ENCODE measurements at regions not wholly inside any gene's neighbourhood (a gene's known extent, or its start where the extent isn't known, plus 50 kb on each side); places are given as distances from the start of the nearest gene placed in this dataset.

DNA sequence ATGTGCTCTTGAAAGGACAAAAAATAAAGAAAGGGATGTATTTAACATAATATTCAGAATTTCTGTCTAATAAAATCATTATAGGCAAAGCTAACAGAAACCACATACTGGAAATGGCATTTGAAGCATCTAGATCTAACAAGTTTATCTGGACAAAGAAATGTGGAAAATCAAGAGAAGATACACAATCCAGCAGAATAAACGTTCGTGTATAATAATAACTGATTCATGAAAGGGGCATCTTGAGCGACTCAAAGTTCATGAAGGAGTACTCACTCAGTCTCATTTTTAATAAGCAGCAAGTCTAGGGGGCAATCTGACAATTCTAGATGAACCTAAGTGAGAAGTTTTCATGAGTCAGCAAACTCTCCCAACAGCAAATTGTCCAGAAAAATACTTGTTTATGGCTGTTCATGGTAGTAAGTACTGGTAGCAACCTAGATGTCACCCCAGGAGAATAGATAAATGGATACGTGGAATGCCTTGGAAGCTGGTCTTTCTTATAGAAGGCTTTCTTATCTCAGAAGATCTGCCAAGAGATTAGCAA is 541.8 kb downstream of the INHBA start:
- no peak for DNase-seq

DNA sequence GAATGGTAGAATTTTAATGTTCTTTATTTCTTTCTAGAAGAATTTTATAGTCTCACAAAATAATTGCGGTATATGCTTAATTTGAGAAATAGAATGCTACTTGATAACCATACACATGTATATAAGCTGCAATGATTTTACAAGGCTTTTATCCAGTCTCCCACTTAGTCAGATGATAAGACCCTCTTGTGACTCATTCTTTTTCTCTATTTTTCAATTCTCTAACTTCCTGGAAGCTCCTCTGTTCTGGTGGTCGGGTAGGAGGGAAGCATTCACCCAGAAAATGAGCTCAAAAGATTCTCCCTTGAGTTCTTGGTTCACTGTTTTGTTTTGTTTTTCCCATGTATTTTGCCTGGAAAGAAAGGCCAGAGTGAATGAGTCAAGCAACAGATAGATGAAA is 546.6 kb downstream of the INHBA start:
- DNase-seq: no peak

DNA sequence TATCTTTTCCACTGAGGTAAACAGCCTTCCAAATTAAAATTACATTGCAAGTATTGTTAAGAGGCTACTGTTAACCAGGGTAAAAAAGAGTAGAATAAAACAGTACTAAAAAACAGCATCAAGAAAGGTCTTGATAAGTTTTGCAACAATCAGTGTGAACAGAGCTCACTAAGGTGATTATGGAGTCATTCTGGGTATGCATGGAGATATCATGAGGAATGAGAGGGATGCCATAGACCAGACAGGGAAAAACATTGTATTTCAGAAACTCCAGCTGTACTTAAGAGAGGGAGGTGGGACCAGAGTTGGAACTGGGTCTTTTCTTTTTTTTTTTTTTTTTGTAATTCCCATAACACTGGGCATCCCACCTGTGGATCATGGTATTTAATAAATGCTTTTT is 549.6 kb downstream of the INHBA start:
- DNase-seq: no peak

DNA sequence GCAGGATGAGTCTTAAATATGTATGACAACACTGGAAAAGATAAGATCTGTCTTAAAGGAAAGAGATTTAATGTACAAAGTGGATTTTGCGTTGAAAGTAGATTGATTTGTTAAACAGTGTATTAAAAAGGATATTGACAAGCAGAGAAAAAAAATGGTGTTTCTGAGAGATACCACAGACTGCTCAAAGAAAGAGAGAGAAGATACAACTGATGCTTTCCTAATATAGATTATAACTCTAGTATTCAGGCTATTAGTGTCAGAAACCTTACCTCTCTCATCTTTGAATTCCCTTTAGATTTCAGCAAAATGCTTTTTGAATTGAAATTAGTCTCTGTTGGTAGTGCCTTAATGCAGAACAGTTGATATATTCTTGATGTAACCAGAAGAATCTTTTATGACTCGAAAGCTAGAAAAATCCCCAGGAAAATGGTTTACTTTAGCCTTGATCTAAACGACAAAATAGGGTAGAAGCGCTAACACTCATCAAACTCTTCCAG is 550.7 kb downstream of the INHBA start:
- DNase-seq: no peak

DNA sequence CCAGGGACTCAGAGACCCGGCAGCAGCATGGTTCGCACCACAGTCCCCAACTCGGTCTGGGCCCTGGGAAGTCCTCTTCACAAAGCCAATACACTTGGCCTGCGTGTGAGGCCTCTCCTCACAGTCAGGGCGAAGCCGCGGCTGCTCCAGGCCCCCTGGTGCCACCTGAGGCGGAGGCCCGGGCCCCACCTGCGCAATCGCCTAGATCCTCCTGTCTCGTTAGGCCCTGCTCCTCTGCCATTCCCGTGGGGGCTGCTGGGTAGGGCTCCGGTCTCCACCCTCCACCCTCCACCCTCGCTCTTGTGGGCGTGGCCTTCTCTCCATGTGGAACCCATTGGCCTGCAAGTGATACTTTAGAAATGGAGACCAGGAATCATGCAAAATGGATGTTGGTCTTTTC is 553.3 kb downstream of the INHBA start:
- DNase-seq: no peak

DNA sequence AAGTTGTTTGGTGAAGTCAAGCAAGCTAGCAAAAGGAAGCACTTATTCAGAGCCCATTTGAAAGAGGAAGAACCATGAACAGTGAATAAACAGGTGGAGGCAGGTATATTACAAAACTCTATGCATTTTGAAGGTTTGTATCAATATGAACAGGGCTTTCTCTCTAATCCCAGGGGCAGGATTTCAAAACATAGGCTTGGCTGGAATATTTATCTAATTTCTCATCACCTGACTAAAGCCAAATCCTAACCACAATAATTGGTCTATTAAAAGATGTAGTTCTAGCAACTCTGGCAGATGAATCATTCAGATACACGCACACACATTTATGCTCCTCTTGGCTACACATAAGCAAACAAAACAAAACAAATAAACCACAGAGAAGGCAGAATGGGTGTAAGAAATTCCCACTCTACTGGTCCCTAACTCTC is 554.4 kb downstream of the INHBA start:
- DNase-seq: no peak

DNA sequence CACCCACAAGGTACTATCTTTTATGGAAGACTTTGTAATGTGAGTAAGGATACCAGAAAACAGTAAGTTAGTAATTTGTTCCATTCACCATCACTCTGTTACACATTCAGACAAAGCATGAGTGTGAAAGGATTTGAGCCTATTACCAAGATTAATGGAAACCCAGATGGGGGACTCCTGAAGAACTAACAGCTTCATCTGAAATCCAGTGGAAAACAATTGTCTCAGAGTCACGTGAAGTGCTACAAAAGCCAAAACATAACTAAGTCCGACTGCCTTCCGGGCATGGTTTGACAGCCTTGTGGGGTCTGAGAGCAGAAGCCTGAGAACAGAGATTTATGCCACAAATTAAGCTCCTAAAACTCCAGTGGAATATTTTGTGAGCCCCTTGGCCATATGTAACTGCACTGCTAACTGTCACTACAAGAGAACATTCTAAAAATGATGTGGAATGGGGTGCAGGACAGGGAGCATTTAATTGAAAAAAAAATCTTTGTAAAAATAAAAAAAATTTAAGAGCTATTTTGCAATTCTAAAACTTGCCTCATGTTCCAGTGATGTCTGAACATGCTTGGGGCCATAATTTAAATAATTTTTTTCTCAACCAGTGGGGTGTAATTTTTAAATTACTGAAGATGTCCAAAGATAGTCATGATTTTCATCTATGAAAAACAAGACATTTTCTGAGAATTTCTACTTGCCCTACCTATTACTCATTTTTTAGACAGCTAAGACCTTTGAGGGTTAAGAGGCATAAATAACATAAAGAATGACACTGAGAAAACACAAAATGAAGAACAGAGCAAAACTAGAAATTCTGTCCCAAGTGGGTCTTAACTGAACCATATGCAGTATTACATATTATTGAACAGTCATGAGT is 555.0 kb downstream of the INHBA start:
- DNase-seq: no peak

DNA sequence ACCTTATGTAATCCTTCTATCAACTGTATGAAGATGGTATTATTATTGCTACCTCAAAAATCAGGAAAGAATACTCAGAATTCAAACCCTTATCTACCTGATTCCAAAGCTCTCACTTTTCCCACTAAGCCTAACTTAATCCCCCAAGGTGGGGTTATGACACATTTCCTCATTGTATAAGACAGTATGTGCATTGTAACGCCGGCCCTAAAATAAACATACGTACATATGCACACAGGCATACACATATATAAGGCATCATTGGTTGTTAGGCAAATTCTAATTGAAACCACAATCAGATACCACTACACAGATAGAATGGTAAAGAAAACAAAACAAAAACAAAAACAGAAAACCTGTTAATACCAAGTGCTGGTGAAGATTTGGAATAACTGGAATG is 556.5 kb downstream of the INHBA start:
- no peak for DNase-seq

DNA sequence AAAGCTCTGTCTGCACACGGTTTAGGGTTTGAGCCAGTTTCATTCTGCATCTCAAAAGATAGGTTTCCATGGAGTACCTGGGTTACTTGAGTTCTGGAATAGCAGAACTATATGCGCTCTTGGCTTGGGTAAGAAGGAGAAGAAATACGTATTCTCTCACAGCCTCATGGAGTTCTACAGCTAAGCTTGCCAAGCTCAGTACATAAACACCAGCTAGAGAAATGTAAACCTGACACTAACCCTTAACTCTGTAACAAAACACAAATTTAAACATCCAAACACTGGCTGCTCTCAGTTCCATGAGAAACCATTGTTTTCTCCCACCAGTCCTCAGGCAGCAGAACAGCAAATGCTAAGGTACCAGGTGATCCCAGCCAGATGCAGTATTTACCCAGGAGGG is 557.2 kb downstream of the INHBA start:
- DNase-seq: no peak

DNA sequence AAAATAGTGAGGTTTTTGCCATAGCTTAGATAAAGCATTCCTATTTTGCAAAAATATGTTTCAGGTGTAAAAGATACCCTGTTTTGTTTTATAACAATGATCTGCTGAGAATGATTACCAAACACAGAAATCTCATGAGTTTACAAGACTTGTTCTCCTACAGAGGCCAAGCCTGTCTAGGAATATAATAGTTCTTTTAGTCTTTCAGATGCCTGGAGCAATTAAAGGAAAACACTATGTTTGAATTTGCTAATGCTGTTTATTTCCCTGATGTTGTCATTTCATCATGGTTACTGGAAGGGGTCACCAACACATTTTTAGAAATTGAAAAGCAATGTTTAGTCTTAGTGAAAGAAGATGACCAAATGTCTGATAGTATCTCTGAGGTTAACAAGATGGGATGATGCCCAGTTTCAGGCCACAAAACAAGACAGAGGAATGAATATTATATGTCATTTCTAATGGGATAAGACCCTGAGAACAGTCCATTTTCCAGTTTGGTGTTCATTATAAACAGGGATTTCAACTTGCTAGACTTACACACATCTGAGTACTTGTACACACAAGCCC is 559.9 kb downstream of the INHBA start:
- DNase-seq: no peak

DNA sequence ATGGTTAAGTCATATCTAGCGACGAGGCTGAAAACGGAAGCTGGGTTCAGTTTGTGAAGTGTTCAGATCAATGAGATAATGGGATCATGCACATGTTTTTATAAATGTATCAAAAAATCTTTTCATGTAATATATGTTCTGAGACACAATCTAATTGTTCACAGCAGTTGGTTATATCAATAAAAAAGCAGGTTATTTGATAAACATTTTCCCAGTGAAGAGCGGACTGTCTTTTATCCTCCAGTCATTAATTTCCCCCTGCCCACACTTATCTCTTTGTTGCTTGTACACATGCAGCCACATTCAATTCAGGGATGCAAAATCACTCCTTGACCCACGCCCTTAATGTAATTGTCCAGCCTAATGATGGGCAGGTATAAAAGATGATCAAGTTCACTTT is 563.1 kb downstream of the INHBA start:
- no peak for DNase-seq

DNA sequence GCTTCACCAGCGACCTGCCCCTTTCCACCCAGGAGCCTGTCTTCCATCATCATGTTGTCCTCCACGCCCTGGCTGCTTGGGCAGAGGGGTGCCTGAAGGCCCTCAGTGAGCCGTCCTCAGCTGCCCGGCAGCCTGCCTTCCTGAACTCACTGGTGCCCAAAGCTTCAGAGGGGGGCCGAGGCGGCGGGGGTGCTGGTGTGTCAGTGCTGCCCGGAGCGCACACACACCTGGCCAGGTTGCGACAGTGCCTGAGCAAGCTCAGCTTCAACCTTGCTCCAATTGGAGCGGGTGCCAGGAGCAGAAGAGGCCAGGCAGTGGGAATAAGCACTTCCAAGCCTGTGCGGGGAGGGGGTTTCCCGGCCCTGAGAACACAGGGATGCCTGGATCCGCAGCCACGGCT is 566.3 kb downstream of the INHBA start:
- DNase-seq: no peak

DNA sequence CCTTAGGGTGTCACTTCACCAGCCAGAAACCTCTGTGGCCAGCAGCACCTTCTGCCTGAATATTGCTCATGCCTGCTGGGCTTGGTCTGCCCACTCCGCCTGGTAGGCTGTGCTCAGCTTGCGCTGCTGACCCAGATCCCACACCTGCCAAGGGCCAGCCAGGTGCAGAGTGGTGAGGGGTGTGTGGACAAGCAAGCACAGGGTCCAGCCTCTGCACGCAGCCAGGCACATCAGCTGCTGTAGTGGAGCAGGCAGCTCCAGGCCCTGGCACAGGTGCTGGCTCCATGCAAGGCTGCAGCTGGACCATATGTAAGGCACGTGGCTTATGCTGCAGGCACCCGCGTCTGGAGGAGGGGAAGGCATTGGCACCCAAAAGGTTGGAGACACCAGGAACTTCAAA is 567.4 kb downstream of the INHBA start:
- DNase-seq: no peak

DNA sequence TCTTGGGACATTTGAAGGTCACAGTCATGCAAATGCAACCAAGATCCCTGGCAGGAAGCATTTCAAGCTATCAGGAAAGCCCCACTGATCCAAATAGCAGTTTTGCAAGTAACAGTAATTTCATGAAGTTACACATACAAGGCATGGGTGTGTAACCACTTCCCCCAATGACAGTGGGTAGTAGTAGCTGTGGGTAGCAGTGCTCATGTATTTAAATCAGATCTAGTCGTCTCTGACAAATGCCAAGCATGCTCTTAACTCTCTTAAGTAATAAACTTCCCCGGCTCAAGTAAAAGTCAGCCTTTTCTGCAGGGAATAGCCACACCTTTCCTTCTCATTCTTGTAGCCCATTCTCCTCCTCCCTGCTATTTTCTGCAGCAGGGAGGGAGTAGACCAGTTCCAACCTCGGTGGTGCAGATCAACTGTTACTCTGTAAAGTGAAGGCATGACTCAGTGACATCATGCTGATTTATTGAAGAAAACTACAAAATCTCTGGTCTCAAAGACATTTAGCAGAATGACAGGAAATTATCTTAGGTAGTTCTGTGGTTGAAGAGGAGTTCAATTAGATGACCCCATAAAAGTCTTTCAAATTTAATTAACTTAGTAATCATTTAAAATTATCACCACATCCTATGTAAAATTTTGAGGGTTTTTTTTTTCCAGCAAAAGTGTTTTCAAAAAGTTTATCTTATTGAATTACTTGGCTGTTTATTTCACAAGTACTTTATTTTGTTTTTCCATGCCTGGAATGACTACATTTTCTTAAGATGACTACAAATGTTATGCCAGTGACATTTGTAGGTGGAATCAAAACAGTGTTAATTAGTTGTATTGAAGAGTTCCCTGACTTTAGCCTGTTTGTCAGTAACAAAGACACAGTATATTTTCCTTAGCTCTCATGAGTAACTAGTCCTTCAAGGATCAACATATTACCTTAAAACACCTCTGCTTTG is 568.3 kb downstream of the INHBA start:
- no peak for DNase-seq

DNA sequence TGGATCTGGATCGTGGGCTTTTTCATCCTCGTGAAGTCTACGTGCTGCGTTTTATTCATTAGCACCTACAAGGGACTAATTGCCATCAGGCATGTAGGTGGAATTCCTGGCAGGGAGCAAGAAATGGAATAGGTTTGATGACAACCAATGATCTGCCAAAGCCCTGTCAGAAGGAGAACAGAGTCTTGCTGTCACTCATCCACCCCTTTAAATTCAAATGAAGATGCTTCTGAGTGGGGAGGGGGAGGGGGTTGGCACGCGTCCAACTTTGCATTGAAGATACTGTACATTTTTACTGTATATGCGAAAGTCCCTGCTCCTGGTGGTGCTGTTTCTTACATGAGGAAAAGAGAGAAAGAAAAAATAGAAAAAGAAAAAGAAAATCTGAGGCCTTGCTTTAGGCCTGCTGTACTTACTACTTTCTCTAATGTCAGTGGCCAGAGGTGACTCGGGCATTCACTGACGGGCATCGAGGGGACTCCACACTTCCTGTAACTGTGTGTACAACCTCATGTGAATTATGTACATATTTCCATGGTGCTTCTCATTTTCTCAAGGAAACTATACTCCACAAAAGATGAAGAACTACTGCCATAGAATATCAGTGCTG is 569.1 kb downstream of the INHBA start:
- DNase-seq: no peak

DNA sequence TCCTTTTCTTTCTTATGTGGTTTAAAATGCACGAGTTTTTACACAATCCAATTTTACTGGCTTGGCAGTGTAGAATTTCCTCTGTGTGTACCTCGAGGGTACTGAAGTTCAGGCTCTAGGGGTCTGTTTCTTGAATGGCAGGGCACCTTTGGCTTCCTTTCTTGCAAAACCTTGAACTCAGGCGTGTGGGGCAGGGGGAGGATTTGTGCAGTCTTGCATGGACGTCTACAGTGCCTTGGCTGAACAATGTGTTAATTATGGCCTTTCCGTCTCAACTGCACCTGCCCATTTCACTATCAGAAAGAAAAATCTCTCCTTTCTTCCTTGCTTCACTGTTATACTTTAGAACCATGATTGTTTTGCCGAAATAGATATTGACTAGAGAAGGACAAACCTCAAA is 570.9 kb downstream of the INHBA start:
- DNase-seq: no peak

DNA sequence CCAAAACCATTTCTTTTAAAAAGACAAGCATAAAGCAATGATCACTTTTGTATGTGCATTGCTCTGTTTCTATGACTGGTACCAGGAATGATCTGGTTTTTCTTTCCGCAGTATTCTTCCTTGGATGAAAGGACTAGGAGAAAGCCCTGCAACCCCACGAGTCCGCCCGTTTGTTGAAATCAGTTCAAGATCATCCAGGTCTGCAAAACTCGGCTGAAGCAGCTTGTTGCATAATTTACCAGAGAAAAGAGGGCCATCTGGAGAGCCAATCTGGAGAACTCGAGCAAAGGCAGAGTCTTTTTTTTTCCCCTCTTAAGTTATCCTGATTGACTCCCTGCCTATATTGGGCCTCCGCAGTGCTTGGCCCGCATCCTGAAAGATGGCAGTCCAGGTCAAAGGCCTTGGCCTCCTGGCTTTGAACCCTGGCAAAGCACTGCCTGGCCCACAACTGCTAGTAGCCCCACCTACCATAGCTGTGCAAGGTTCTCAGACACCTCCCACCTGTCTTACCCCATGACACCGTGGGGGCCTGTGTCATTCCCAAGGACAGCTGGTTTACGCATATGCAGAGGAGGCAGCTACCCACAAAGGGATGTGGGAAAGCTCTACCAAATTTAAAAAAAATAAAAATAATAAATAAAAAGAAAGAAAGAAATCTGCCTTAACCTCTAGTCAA is 572.2 kb downstream of the INHBA start:
- no peak for DNase-seq

DNA sequence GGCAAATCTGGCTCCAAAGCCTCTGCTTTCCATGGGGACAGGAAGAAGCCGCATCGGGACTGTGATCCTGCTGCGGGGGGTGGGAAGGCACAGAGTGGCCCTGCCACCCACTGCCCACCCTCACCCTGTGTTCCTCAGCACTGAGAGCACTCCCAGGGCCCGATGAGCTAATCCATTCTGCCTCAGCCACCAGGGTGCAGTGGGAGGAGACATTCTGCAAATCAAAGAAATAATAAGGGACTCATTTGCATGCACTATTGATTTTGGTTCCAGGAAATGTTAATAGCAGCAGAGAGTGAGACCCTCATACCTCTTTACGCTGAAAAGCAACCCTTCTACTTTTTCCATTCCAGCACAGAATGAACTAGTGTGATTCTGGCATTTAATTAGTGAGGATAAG is 572.8 kb downstream of the INHBA start:
- peak; percentile 34 for DNase-seq

DNA sequence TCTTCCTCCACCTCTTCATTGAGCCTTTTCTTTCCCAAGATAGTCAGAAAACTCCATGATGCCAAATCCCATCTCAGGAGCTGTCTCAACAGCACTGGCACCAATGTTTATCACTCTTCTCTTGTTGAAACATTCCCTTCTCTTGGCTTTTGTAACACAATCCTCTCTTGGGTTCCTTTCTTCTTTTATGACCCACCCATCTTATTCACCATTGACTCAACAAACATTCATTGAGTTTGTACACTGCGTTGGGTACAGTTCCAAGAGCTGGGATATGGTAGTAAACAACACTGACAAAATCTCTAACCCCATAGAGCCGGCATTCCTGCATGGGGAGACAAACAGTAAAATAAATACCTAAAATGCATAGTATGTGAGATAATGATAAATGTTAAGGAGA is 577.5 kb downstream of the INHBA start:
- DNase-seq: no peak

DNA sequence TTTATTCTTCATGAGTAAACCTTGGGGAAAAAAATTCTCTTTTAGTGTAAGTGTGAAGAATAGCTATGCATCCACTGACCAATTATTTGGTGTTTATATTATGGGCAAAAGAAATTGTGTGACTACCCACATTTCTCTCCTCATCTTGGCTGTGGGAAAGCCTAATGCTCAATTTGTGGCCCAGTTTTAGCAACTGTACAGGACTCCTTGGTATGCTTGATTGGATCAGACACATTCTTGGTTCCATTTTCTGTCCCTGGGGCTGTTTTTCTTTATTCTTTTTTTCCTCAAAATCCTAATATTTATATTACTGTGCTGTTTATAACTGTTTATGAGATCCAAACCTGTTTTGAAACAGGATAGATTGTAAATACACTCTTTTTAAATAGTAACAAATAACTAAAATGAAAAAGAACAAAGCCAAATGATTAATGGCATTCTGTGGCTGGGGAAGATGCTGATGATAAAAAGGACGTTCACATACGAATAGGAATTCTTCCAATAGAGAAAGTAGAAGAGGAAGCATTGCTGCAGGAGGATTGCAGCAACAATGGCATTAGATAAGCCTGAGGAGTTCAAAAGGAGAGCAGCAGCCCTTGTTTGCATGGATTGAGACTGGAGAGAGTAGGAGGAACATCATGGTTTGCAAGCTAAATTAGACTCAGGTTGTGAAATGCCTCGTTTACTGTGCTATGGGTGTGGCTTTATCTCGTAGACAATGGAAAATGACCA is 580.5 kb downstream of the INHBA start:
- no peak for DNase-seq

DNA sequence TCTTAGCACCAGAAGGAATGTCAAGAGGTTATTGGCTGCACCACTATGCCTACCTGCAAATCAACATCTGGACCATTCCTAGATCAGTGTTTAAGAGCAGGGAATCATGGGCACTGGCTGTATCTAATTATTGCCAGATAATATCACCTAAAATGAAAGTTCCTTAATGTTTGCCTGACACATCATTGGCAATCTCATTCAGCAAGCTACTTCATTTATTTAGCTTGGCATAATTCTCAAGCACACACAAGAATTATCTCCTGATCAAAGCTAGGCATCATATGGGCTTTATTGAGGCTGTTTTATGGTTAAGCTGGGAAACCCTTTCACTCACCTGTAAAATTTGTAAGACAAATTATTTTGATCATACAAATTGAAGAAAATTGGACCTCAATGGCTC is 581.7 kb downstream of the INHBA start:
- no peak for DNase-seq

All from retina (tissue), 1 donor.